HG02678 (cell line): ENCODE measurements at regions not wholly inside any gene's neighbourhood (a gene's known extent, or its start where the extent isn't known, plus 50 kb on each side); places are given as distances from the start of the nearest gene placed in this dataset.
A peak's percentile ranks its signal among the peaks of the same experiment; 100 is the strongest.

ENCODE experiments used
- ATAC-seq: cut with Tn5 transposase; IDR thresholded peaks from one replicate; pipeline ENCODE4 v1.9.1; 2021; ENCODE audit warnings: mild to moderate bottlenecking, moderate library complexity; ENCODE audit not compliant: unreplicated experiment

- ATAC-seq, result no peak
Measured at GRCh38 chrX:39946822-39947221, 150.9 kb downstream of the BCOR start.

DNA sequence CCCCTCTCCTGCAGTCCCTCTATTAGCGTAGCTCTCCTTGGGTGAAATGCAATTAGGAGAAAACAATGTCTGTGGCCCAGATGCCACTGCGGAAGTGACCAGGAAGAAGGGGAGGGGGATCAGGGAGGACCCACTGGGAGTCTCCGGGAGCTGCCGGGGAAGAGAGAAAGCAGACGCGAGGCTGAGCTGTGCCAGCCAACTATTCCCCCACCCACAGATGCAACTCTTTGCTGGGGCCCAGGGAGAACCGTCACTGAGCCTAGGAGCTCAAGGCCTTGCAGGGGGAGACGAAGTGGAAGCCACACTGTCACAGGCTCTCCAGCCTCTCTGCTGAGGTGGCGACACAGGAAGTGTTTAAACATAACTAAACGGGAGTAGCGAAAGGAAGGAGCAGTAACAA lies 149.2 kb downstream of the BCOR start:
- ATAC-seq, result no peak

DNA sequence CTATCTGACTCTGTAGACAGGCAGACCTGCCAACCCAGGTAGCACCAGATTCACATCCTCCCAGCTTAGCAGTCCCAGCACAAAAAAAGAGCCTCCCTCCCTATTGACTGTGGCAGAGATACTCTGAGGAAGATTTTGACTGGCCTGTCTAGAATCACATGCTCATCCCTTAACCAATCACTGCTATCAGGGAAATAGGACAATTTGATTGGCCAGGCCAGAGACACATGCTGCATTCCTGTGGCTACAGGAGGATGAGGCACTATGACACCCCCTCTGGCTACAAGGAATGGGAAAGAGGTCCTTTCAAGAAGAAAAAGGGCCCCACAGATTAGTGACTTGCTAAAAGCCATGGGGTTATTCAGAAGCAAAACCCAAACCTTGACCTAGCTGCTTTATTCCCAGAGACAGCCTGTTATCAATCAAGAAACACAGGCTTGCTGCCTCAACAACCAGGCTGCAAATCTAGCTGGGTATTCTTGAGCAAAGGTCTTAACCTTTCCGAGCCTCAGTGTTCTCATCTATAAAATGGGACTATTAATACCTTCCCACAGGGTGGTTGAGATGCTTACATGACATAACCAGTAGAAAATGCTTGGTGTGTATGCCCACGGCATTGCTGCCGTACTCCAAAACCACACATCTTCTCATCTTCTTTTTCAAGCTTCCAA lies 147.6 kb downstream of the BCOR start:
- ATAC-seq, result no peak

DNA sequence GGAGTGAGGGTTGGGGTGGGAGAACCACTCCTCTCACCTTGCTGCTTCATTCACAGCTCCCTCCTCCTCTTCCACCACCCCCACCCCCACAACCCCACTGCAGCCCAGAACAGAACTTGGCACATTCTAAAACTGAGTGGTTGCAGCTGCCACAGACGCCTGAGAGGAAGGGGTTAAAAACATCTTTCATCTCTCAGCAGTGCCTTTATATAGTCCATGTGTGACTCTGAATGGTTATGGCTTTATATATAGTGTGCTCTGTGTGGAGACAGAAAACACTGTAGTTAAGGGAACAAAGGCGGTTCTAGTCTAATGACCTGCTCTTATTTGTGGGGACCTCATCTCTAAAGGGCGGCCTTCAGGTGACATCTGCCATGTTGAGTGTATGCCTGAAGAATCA lies 144.8 kb downstream of the BCOR start:
- ATAC-seq, result no peak

DNA sequence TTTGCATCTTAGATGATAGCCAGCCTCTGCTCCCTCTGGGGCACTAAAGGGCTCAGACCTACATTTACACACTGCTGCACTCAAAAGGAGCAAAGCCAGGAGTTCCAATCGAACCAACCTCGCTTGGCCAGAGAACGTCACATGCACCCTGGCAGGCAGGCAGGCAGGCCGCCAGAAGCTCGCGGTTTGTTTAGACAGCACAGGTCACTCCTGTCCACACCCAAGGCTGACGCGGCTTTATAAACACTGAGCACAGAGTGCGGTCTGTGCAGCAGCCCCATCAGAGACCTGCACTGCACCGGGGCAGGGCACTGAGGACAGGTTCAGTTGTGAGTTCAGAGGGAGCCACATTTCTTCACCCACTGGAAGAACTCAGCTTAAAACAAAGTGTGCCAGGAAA lies 143.9 kb downstream of the BCOR start:
- ATAC-seq, result no peak

GRCh38 chrX:39954851-39955250 lies 142.9 kb downstream of the BCOR start:
- ATAC-seq, result no peak

DNA sequence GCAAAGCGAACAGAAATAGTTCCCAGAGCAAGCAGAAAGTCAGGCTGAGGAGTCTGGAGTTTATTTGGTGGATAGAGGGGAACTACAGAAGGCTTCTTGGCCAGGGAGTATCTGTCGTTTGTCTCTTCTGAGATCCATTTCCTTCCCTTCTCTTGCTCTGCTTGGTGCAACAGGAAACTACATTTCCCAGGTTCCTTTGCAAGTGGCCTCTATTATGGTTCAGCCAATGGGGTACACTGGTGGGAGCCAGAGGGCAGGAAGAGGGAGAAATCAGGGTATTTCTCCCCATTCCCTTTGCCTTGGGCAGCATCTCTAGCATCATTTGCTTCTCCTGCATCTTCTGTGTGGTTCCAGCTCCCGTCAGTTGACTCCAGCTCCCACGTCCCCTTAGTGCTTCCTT lies 142.1 kb downstream of the BCOR start:
- ATAC-seq, result peak; percentile 40

DNA sequence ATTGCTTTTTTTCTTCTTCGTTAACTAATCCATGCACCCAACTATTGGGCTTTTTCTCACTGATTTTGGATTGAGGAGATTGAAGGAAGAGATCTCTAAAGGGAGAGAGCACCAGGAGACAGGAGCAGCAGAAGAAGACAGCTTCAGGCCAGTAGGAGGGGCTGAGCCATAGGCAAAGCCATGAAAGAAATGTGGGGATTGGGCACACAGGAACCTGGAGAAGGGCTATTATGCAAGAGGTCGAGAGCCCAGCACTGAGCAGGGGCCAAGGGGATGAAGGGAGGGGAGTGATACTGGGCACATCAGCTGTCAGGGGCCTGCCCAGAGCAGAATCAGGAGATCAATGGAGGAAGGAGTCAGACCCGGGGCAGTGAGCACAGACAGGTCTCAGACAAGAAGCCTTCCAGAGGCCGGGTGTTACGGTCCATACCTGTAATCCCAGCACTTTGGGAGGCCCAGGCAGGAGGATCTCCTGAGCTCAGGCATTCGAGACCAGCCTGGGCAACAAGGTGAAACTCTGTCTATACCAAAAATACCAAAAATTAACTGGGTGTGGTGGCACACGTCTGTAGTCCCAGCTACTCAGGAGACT lies 140.9 kb downstream of the BCOR start:
- ATAC-seq, result no peak

GRCh38 chrX:39957816-39958566 lies 139.8 kb downstream of the BCOR start:
- ATAC-seq, result no peak

DNA sequence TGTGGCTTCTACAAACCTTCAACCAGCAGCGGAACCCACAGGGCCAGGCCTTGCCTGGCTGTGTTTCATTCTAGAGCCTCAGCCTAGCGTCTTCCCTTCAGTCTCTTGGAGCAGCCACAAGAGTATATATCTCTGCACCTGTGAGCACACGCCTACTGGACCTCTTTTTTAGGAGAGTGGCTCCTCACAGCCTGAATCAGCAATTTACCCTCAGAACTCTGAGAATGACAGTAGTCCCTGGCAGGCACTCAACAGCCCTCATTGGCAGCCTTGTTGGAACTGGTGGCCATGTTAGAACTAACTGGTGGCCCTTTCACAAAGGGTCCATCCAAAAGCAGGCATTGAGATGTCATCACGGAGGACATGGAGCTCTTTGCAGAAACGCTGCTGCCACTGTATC lies 138.9 kb downstream of the BCOR start:
- no peak for ATAC-seq

DNA sequence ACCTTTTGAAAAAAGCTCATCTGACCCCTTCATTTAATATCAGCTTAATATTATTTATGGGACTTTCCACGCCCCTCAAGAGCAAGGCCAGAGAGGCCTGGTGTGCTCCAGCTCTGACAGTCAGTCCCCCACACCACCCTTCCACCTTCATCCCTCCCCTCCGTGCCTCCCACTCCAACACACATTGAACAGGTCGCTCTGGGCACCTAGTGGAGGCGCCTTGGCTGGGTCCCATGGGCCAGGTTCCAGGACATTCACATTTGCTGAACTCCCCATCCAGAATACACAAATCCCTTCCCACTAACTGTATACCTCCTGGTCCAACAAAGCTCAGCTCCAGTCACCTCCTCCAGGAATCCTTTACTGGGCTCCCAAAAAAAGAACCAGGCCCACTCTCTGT lies 137.5 kb downstream of the BCOR start:
- no peak for ATAC-seq

DNA sequence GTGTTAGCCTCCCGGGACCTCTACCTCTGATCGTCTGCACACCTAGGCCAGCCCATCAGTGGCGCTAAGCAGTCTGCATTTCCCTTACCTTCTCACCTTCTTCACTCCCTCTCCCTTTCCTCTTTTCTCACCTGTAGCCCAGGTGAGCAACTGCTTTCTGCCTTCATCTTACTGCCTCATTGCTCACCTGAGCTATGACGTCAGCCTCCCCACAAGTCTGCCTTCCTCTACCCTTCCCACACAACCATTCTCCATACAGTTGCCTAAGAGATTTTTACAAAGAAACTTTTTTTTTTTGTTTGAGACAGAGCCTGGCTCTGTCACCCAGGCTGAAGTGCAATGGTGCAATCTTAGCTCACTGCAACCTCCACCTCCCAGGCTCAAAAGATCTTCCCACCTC lies 136.3 kb downstream of the BCOR start:
- ATAC-seq, result no peak

DNA sequence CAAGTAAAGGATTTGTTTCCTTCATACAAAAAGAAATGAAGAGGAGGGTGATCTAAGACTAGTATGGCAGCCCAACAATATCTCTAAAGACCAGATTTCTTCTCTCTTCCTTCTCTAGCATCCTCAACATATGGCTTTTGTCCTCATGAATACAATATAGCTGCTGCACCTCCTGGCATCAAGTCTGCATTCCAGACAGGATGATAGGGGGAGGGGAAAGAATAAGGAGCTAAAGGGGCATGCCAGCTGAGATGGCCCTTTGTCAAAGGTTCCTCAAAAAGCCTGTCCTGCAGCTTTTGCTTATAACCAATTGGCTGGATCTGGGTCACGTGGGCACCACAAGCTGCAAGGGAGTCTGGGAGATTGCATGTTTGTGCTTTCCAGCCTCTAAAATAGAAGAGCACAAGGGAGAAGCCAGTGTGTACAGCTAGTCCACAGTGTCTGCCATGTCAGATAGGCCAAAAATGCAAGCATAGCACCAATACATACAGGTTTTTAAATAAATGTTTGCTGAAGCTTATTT lies 132.6 kb downstream of the BCOR start:
- ATAC-seq, result no peak

GRCh38 chrX:39966176-39966575 lies 131.6 kb downstream of the BCOR start:
- no peak for ATAC-seq

- no peak for ATAC-seq
Measured at GRCh38 chrX:39967348-39967747, 130.4 kb downstream of the BCOR start.

- no peak for ATAC-seq
Measured at GRCh38 chrX:39969099-39969818, 128.5 kb downstream of the BCOR start.

DNA sequence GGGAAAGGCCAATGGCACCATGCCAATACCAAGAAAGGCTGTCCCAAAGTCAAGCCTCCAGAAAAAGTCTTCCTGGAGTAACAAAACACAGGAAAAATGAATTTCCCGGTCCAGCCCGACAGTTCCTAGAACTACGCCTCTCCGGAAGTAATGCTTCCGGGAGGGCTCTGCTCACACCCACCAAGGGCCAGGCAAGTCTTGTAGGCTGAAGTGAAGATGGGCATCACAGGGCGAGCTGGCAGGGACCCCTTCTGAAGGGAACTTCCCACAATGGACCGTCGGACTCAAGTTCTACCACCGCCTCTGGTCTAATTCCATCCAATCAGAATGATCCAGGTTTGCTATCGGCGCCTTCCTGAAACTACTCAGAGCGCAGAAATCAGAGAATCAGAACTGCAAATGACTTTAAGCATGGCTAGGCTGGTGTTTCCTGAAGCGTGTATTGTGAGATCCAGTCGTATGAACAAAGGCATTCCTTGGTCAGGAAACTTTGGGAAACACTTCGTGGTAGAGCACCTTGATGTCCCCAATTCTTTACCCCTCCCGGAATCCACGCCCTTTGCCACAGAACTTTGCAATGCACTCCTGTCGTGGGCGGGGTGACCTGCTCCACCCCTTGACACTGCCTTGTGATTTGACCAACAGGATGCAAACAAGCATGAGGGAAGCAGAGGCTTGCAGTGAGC lies 127.8 kb downstream of the BCOR start:
- no peak for ATAC-seq

GRCh38 chrX:39971760-39972159 lies 126.0 kb downstream of the BCOR start:
- ATAC-seq, result no peak

- ATAC-seq, result no peak
Measured at GRCh38 chrX:39972340-39972739, 125.4 kb downstream of the BCOR start.

GRCh38 chrX:39973810-39974209 lies 123.9 kb downstream of the BCOR start:
- no peak for ATAC-seq

GRCh38 chrX:39974270-39974669 lies 123.5 kb downstream of the BCOR start:
- ATAC-seq, result no peak
